GM10266 (cell line): ENCODE measurements at regions not wholly inside any gene's neighbourhood (a gene's known extent, or its start where the extent isn't known, plus 50 kb on each side); places are given as distances from the start of the nearest gene placed in this dataset.

Experiments
- DNase-seq: peaks from one replicate; pipeline ENCODE4 v3.0.0; 2012; ENCODE audit errors: extremely low spot score
- TF ChIP-seq, protein P1 (sequence below): IDR thresholded peaks from 2 replicates; pipeline ENCODE4 v1.5.1; 2012; ENCODE audit warnings: mild to moderate bottlenecking, low read depth; ENCODE audit not compliant: control insufficient read depth, insufficient read depth; ENCODE audit errors: missing control alignments

DNA sequence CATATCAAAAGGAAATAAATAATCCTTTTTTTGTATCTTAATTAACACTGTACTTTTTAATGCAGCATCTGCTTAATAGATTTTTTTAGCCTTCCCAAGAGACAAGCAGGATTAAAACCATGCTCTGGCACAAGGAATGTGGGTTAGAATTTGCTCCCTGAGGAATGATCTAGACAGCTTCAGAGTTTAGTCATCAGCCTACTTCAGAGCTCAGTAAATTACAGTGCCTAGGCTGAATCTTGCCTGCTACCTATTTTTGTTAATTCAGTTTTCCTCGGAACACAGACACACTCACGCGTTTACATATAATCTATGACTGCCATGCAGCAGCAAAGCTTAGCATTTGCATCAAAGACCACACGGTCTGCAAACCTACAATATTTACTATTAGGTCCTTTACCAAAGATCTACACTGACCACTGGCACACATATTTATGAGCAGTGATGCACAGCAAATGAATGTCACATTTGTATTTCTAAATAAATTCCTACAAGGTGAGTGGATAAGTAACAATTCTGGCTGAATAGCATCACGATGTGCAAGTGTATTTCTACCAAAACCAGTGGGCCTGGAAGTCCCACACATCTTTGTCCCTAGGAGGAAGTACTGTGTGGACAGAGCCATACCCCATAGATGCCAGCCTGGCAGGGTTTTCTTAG is 309.8 kb upstream of the TMEM132C start:
- DNase-seq = no peak
- TF ChIP-seq, protein P1, sequence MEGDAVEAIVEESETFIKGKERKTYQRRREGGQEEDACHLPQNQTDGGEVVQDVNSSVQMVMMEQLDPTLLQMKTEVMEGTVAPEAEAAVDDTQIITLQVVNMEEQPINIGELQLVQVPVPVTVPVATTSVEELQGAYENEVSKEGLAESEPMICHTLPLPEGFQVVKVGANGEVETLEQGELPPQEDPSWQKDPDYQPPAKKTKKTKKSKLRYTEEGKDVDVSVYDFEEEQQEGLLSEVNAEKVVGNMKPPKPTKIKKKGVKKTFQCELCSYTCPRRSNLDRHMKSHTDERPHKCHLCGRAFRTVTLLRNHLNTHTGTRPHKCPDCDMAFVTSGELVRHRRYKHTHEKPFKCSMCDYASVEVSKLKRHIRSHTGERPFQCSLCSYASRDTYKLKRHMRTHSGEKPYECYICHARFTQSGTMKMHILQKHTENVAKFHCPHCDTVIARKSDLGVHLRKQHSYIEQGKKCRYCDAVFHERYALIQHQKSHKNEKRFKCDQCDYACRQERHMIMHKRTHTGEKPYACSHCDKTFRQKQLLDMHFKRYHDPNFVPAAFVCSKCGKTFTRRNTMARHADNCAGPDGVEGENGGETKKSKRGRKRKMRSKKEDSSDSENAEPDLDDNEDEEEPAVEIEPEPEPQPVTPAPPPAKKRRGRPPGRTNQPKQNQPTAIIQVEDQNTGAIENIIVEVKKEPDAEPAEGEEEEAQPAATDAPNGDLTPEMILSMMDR = no peak

DNA sequence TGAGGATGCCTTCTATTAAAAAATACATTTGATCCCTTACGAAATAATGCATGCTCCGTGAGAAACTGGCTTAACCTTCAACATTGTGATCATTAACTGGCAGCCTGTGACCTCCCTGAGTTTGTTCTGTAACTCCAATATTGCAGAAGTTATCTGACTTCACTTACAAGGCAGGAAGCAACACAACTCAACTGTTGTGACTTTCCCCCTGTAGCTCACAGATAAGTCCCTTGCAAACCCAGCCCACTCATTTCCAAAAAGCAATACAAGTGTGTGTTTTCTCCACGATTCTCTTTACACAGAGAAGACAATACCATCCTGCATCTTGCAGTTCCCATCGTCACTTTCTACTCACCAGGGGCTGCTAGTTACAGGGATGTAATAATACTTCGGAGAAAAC is 304.7 kb upstream of the TMEM132C start:
- no peak for DNase-seq
- TF ChIP-seq, protein P1 = no peak

DNA sequence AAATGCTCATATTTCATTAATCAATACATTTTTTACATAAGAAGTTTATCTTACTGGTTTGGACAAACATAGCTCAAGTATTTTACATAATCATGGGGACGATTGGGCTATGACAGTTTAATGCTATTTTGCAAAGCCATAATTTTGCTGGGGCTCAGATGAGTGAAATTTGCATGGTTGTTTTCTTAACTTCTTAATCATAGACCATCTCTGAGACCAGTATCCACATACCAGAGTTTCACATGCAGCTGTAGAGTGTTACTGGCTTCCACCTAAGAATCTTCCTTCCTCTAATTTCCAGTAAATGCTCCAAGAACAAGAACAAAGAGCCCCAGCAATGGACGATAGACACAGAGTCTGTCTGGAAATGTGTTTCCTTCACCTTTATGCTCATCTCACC is 303.0 kb upstream of the TMEM132C start:
- no peak for DNase-seq
- TF ChIP-seq, protein P1 = no peak

GRCh38 chr12:127964717-127965116 is 302.3 kb upstream of the TMEM132C start:
- DNase-seq = no peak

GRCh38 chr12:127966331-127966730 is 300.6 kb upstream of the TMEM132C start:
- TF ChIP-seq, protein P1 = no peak
- DNase-seq = no peak

More at GRCh38 chr12:127964717-127965116, 302.3 kb upstream of the TMEM132C start:
- TF ChIP-seq, protein P1 = peak; percentile 20

- TF ChIP-seq, protein P1 = no peak
- DNase-seq = no peak
Observed at GRCh38 chr12:127970491-127970890, 296.5 kb upstream of the TMEM132C start.

- TF ChIP-seq, protein P1 = no peak
- DNase-seq = no peak
Observed at GRCh38 chr12:127980585-127980984, 286.4 kb upstream of the TMEM132C start.
